ENCODE measurements at regions not wholly inside any gene's neighbourhood (a gene's known extent, or its start where the extent isn't known, plus 50 kb on each side); places are given as distances from the start of the nearest gene placed in this dataset.

- TF ChIP-seq ZSCAN18 (CRISPR knock-in tag; IDR thresholded peaks at IDR 0.05) (no peak), HMGA2 (CRISPR knock-in tag; IDR thresholded peaks at IDR 0.05) (no peak)
Observed at GRCh38 chr1:245099401-245099800, 55.4 kb upstream of the KIF26B start (continued).

- no peaks in the 10 kb centered on the region for H3K27me3 Mint-ChIP-seq (ENCODE audit: low read depth)
- TF ChIP-seq SP1 (CRISPR knock-in tag; conservative IDR thresholded peaks at IDR 0.05) (no peak), ZSCAN18 (CRISPR knock-in tag; IDR thresholded peaks at IDR 0.05) (no peak), ARID4B (CRISPR knock-in tag; IDR thresholded peaks at IDR 0.05; ENCODE audit: borderline replicate concordance) (no peak), ZNF512 (CRISPR knock-in tag; IDR thresholded peaks at IDR 0.05; ENCODE audit: borderline replicate concordance) (no peak), MXD4 (CRISPR knock-in tag; IDR thresholded peaks at IDR 0.05; ENCODE audit: borderline replicate concordance) (no peak), USF2 (CRISPR knock-in tag; IDR thresholded peaks at IDR 0.05) (no peak), CTCF (IDR thresholded peaks at IDR 0.05) (no peak), CREM (CRISPR knock-in tag; IDR thresholded peaks at IDR 0.05) (no peak)
- no peak for DNase-seq (ENCODE audit: low spot score)
- ChIA-PET POLR2A (no interaction called here), CTCF (no interaction called here)
- no peak for ATAC-seq
- no peak overlapping the region for H3K4me3 Mint-ChIP-seq
- H3K27ac Mint-ChIP-seq, result no peak overlapping the region
- no peaks in the 10 kb centered on the region for H3K36me3 Mint-ChIP-seq
- no peaks in the 10 kb centered on the region for H3K9me3 Mint-ChIP-seq
- 0 out of 2 replicates have a peak, but pooled peaks cover 6% of the 10 kb centered on the region for H3K4me1 Mint-ChIP-seq
Observed at GRCh38 chr1:245098924-245099323, 55.9 kb upstream of the KIF26B start.

GRCh38 chr1:245096311-245097066 lies 58.3 kb upstream of the KIF26B start:
- POLR2A ChIA-PET, result no interaction called here
- no peaks in the 10 kb centered on the region for H3K27me3 Mint-ChIP-seq (ENCODE audit: low read depth)
- TF ChIP-seq USF1 (CRISPR knock-in tag; IDR thresholded peaks at IDR 0.05) (no peak), FOXJ3 (CRISPR knock-in tag; IDR thresholded peaks at IDR 0.05; ENCODE audit: borderline replicate concordance) (no peak), CREM (CRISPR knock-in tag; IDR thresholded peaks at IDR 0.05) (no peak), GABPB1 (CRISPR knock-in tag; IDR thresholded peaks at IDR 0.05) (no peak), STAT6 (CRISPR knock-in tag; conservative IDR thresholded peaks at IDR 0.05; ENCODE audit: low read depth) (no peak)

More at GRCh38 chr1:245096311-245097066, 58.3 kb upstream of the KIF26B start:
- ATAC-seq (no peak), DNase-seq (ENCODE audit: low spot score) (no peak)
- H3K36me3 Mint-ChIP-seq, result no peaks in the 10 kb centered on the region
- 0 out of 2 replicates have a peak, but pooled peaks cover 8% of the 10 kb centered on the region for H3K4me1 Mint-ChIP-seq
- CTCF ChIA-PET, result no interaction called here
- no peak overlapping the region for H3K4me3 Mint-ChIP-seq
- no peaks in the 10 kb centered on the region for H3K9me3 Mint-ChIP-seq
- H3K27ac Mint-ChIP-seq, result no peak overlapping the region
